ENCODE measurements at regions not wholly inside any gene's neighbourhood (a gene's known extent, or its start where the extent isn't known, plus 50 kb on each side); places are given as distances from the start of the nearest gene placed in this dataset.

- no peak for TF ChIP-seq CTCF (IDR thresholded peaks at IDR 0.05)
- TF ChIP-seq POLR2A (IDR thresholded peaks at IDR 0.05): no peak
Measured at GRCh38 chr15:36185845-36186244, 393.6 kb upstream of the CDIN1 start.

All from esophagus squamous epithelium (tissue), 4 donors.